DMS114 treated with DMSO at 0.1 percent for 48 hours (cell line): ENCODE measurements at regions not wholly inside any gene's neighbourhood (a gene's known extent, or its start where the extent isn't known, plus 50 kb on each side); places are given as distances from the start of the nearest gene placed in this dataset.
"Not testable (repeated sequence)": the region's sequence is repeated elsewhere in the genome, so short reads cannot be mapped to it uniquely, and the experiment has no call there.

Experiments
- DNase-seq: peaks from one replicate; lab custom pipeline; 2025; ENCODE audit not compliant: unreplicated experiment; lab: John Stamatoyannopoulos, UW

- not testable (repeated sequence) for DNase-seq
Measured at GRCh38 chr2:150114089-150114488, 373.4 kb downstream of the RND3 start.

- no peak for DNase-seq
Measured at GRCh38 chr2:150110548-150110947, 376.9 kb downstream of the RND3 start.

GRCh38 chr2:150109912-150110311, 377.6 kb downstream of the RND3 start:
- DNase-seq: no peak

GRCh38 chr2:150109028-150109427, 378.4 kb downstream of the RND3 start:
- DNase-seq: no peak

- no peak for DNase-seq
Measured at GRCh38 chr2:150107816-150108215, 379.7 kb downstream of the RND3 start.

- no peak for DNase-seq
Measured at GRCh38 chr2:150107170-150107569, 380.3 kb downstream of the RND3 start.

- DNase-seq: no peak
Measured at GRCh38 chr2:150101947-150102346, 385.5 kb downstream of the RND3 start.

GRCh38 chr2:150100834-150101233, 386.6 kb downstream of the RND3 start:
- no peak for DNase-seq

GRCh38 chr2:150100336-150100735, 387.1 kb downstream of the RND3 start:
- DNase-seq: no peak

GRCh38 chr2:150099805-150100204, 387.7 kb downstream of the RND3 start:
- DNase-seq: no peak

GRCh38 chr2:150097901-150098531, 389.5 kb downstream of the RND3 start:
- no peak for DNase-seq

- no peak for DNase-seq
Measured at GRCh38 chr2:150097402-150097801, 390.1 kb downstream of the RND3 start.

GRCh38 chr2:150095361-150096095, 391.9 kb downstream of the RND3 start:
- no peak for DNase-seq

GRCh38 chr2:150091846-150092245, 395.6 kb downstream of the RND3 start:
- DNase-seq: no peak

- no peak for DNase-seq
Measured at GRCh38 chr2:150090031-150090430, 397.4 kb downstream of the RND3 start.

- DNase-seq: no peak
Measured at GRCh38 chr2:150088538-150088937, 398.9 kb downstream of the RND3 start.

GRCh38 chr2:150085478-150085877, 402.0 kb downstream of the RND3 start:
- no peak for DNase-seq

GRCh38 chr2:150081775-150082481, 405.5 kb downstream of the RND3 start:
- DNase-seq: no peak

GRCh38 chr2:150076281-150076680, 411.2 kb downstream of the RND3 start:
- DNase-seq: no peak

- DNase-seq: no peak
Measured at GRCh38 chr2:150075831-150076230, 411.6 kb downstream of the RND3 start.

GRCh38 chr2:150066490-150066889, 421.0 kb downstream of the RND3 start:
- DNase-seq: no peak

- DNase-seq: no peak
Measured at GRCh38 chr2:150063931-150064548, 423.4 kb downstream of the RND3 start.
